Gastrocnemius medialis (tissue), 4 donors: ENCODE measurements at regions not wholly inside any gene's neighbourhood (a gene's known extent, or its start where the extent isn't known, plus 50 kb on each side); places are given as distances from the start of the nearest gene placed in this dataset.

Source experiments
- ATAC-seq, 2 donors: fragments of 150-250 bp; one replicate each; pipeline ENCODE4 v1.9.1; 2016
- DNase-seq, 2 donors: peaks; one replicate each; pipeline ENCODE4 v3.0.0-alpha.2; 2019
- H3K27ac ChIP-seq, 4 donors: fragments of 200-600 bp; sonication (generic); 1 replicate in 1 of 4; 2 replicates in 3 of 4; pipeline ENCODE4 v1.5.1; 2016 to 2018; ENCODE audit warnings: mild to moderate bottlenecking in 2 of 4, moderate library complexity in 1 of 4
- H3K27me3 ChIP-seq, 3 donors: fragments of 200-600 bp; sonication (generic) in 2 of 3; 1 replicate in 1 of 3; 2 replicates in 2 of 3; pipeline versions ENCODE4 v1.5.1 to v1.6.0; 2016 to 2019; ENCODE audit warnings: mild to moderate bottlenecking in 1 of 3, moderate library complexity in 1 of 3
- H3K36me3 ChIP-seq, 2 donors: fragments of 200-600 bp; sonication (generic) in 1 of 2; one replicate each; pipeline ENCODE4 v1.5.1; 2017 to 2018
- H3K4me1 ChIP-seq, 2 donors: fragments of 200-600 bp; sonication (generic) in 1 of 2; one replicate each; pipeline ENCODE4 v1.5.1; 2016 to 2017; ENCODE audit warnings: mild to moderate bottlenecking in 2 of 2
- H3K4me3 ChIP-seq, 4 donors: fragments of 200-600 bp; sonication (generic) in 3 of 4; 1 replicate in 1 of 4; 2 replicates in 3 of 4; pipeline ENCODE4 v1.5.1; 2016 to 2019; ENCODE audit warnings: mild to moderate bottlenecking in 2 of 4
- H3K9me3 ChIP-seq, 3 donors: fragments of 200-600 bp; sonication (generic) in 2 of 3; 1 replicate in 1 of 3; 2 replicates in 2 of 3; pipeline ENCODE4 v1.5.1; 2016 to 2019
- CTCF ChIP-seq, 5 experiments: fragments of 450-650 bp in 3 of 5; fragments of 200-600 bp in 2 of 5; sonication (generic) in 2 of 5; IDR thresholded peaks in 4 of 5; conservative IDR thresholded peaks in 1 of 5; 1 replicate in 4 of 5; 2 replicates in 1 of 5; pipeline ENCODE4 v1.5.1; 2016 to 2019; ENCODE audit warnings: antibody characterized with exemption in 5 of 5, mild to moderate bottlenecking in 3 of 5, moderate library complexity in 3 of 5
- POLR2A ChIP-seq, 2 donors: fragments of 450-650 bp; IDR thresholded peaks; one replicate each; pipeline ENCODE4 v1.6.1; 2017; ENCODE audit warnings: antibody characterized with exemption in 2 of 2, mild to moderate bottlenecking in 2 of 2, moderate library complexity in 2 of 2
- in situ Hi-C, 4 donors: fragments of 200-750 bp; cut with MboI; loops; one replicate each; pipeline versions ENCODE4 v1.15.0 to v1.8.0; 2017; ENCODE audit warnings: low sequenced_read_pairs in 4 of 4
- intact Hi-C: fragments of 100-400 bp; cut with DNase I; formaldehyde crosslinking; loops from one replicate; pipeline ENCODE4 v1.15.1; 2023; ENCODE audit warnings: low total_unique reads

- ATAC-seq (no peak), DNase-seq (no peak)
- intact Hi-C loops (no loop called here), in situ Hi-C loops (no loop called here)
- Histone ChIP-seq H3K4me3 (no peak overlapping the region), H3K27ac (no peak overlapping the region), H3K9me3 (no peaks in the 10 kb centered on the region), H3K27me3 (no peaks in the 10 kb centered on the region), H3K36me3 (no peaks in the 10 kb centered on the region), H3K4me1 (no peaks in the 10 kb centered on the region)
- no peak for TF ChIP-seq CTCF (IDR thresholded peaks at IDR 0.05 in 4 of 5, conservative IDR thresholded peaks at IDR 0.05 in 1 of 5)
- no peak for TF ChIP-seq POLR2A (IDR thresholded peaks at IDR 0.05)
Measured at GRCh38 chr3:81268526-81268925, 492.9 kb downstream of the GBE1 start.

GRCh38 chr3:81261996-81262395 lies 499.4 kb downstream of the GBE1 start:
- Histone ChIP-seq H3K4me1 (no peaks in the 10 kb centered on the region), H3K36me3 (no peaks in the 10 kb centered on the region), H3K27me3 (no peaks in the 10 kb centered on the region), H3K27ac (no peak overlapping the region), H3K9me3 (no peaks in the 10 kb centered on the region), H3K4me3 (no peak overlapping the region)
- in situ Hi-C loops (no loop called here), intact Hi-C loops (no loop called here)
- DNase-seq (no peak), ATAC-seq (no peak)
- no peak for TF ChIP-seq POLR2A (IDR thresholded peaks at IDR 0.05)
- no peak for TF ChIP-seq CTCF (IDR thresholded peaks at IDR 0.05 in 4 of 5, conservative IDR thresholded peaks at IDR 0.05 in 1 of 5)

GRCh38 chr3:81255463-81255862 lies 506.0 kb downstream of the GBE1 start:
- Histone ChIP-seq H3K4me1 (no peaks in the 10 kb centered on the region), H3K27me3 (no peaks in the 10 kb centered on the region), H3K36me3 (no peaks in the 10 kb centered on the region), H3K27ac (no peak overlapping the region), H3K4me3 (no peak overlapping the region), H3K9me3 (no peaks in the 10 kb centered on the region)
- no peak for ATAC-seq
- intact Hi-C loops (no loop called here), in situ Hi-C loops (no loop called here)
- TF ChIP-seq POLR2A (IDR thresholded peaks at IDR 0.05): no peak
- TF ChIP-seq CTCF (IDR thresholded peaks at IDR 0.05 in 4 of 5, conservative IDR thresholded peaks at IDR 0.05 in 1 of 5): no peak
- DNase-seq: no peak

- Histone ChIP-seq H3K4me1 (no peaks in the 10 kb centered on the region), H3K4me3 (no peak overlapping the region), H3K9me3 (no peaks in the 10 kb centered on the region), H3K27me3 (no peaks in the 10 kb centered on the region), H3K27ac (no peak overlapping the region), H3K36me3 (no peaks in the 10 kb centered on the region)
- intact Hi-C loops (no loop called here), in situ Hi-C loops (no loop called here)
- ATAC-seq (no peak), DNase-seq (no peak)
- TF ChIP-seq POLR2A (IDR thresholded peaks at IDR 0.05) (no peak), CTCF (IDR thresholded peaks at IDR 0.05 in 4 of 5, conservative IDR thresholded peaks at IDR 0.05 in 1 of 5) (no peak)
Measured at GRCh38 chr3:81251096-81251495, 510.3 kb downstream of the GBE1 start.

GRCh38 chr3:81249540-81250029 lies 511.9 kb downstream of the GBE1 start:
- H3K4me3 ChIP-seq: no peak overlapping the region
- H3K27me3 ChIP-seq: no peaks in the 10 kb centered on the region
- in situ Hi-C loops (no loop called here), intact Hi-C loops (no loop called here)
- no peaks in the 10 kb centered on the region for H3K9me3 ChIP-seq
- no peaks in the 10 kb centered on the region for H3K36me3 ChIP-seq
- H3K4me1 ChIP-seq: no peaks in the 10 kb centered on the region
- no peak for TF ChIP-seq CTCF (IDR thresholded peaks at IDR 0.05 in 4 of 5, conservative IDR thresholded peaks at IDR 0.05 in 1 of 5)
- no peak for TF ChIP-seq POLR2A (IDR thresholded peaks at IDR 0.05)
- H3K27ac ChIP-seq: no peak overlapping the region
- no peak for ATAC-seq
- no peak for DNase-seq
